Gastrocnemius medialis (tissue), 4 donors: ENCODE measurements at regions not wholly inside any gene's neighbourhood (a gene's known extent, or its start where the extent isn't known, plus 50 kb on each side); places are given as distances from the start of the nearest gene placed in this dataset.

Experiments
- ATAC-seq, 2 donors: fragments of 150-250 bp; one replicate each; pipeline ENCODE4 v1.9.1; 2016
- DNase-seq, 2 donors: peaks; one replicate each; pipeline ENCODE4 v3.0.0-alpha.2; 2019
- H3K27ac ChIP-seq, 4 donors: fragments of 200-600 bp; sonication (generic); 1 replicate in 1 of 4; 2 replicates in 3 of 4; pipeline ENCODE4 v1.5.1; 2016 to 2018; ENCODE audit warnings: mild to moderate bottlenecking in 2 of 4, moderate library complexity in 1 of 4
- H3K27me3 ChIP-seq, 3 donors: fragments of 200-600 bp; sonication (generic) in 2 of 3; 1 replicate in 1 of 3; 2 replicates in 2 of 3; pipeline versions ENCODE4 v1.5.1 to v1.6.0; 2016 to 2019; ENCODE audit warnings: mild to moderate bottlenecking in 1 of 3, moderate library complexity in 1 of 3
- H3K36me3 ChIP-seq, 2 donors: fragments of 200-600 bp; sonication (generic) in 1 of 2; one replicate each; pipeline ENCODE4 v1.5.1; 2017 to 2018
- H3K4me1 ChIP-seq, 2 donors: fragments of 200-600 bp; sonication (generic) in 1 of 2; one replicate each; pipeline ENCODE4 v1.5.1; 2016 to 2017; ENCODE audit warnings: mild to moderate bottlenecking in 2 of 2
- H3K4me3 ChIP-seq, 4 donors: fragments of 200-600 bp; sonication (generic) in 3 of 4; 1 replicate in 1 of 4; 2 replicates in 3 of 4; pipeline ENCODE4 v1.5.1; 2016 to 2019; ENCODE audit warnings: mild to moderate bottlenecking in 2 of 4
- H3K9me3 ChIP-seq, 3 donors: fragments of 200-600 bp; sonication (generic) in 2 of 3; 1 replicate in 1 of 3; 2 replicates in 2 of 3; pipeline ENCODE4 v1.5.1; 2016 to 2019
- CTCF ChIP-seq, 5 experiments: fragments of 450-650 bp in 3 of 5; fragments of 200-600 bp in 2 of 5; sonication (generic) in 2 of 5; IDR thresholded peaks in 4 of 5; conservative IDR thresholded peaks in 1 of 5; 1 replicate in 4 of 5; 2 replicates in 1 of 5; pipeline ENCODE4 v1.5.1; 2016 to 2019; ENCODE audit warnings: antibody characterized with exemption in 5 of 5, mild to moderate bottlenecking in 3 of 5, moderate library complexity in 3 of 5
- POLR2A ChIP-seq, 2 donors: fragments of 450-650 bp; IDR thresholded peaks; one replicate each; pipeline ENCODE4 v1.6.1; 2017; ENCODE audit warnings: antibody characterized with exemption in 2 of 2, mild to moderate bottlenecking in 2 of 2, moderate library complexity in 2 of 2
- in situ Hi-C, 4 donors: fragments of 200-750 bp; cut with MboI; loops; one replicate each; pipeline versions ENCODE4 v1.15.0 to v1.8.0; 2017; ENCODE audit warnings: low sequenced_read_pairs in 4 of 4
- intact Hi-C: fragments of 100-400 bp; cut with DNase I; formaldehyde crosslinking; loops from one replicate; pipeline ENCODE4 v1.15.1; 2023; ENCODE audit warnings: low total_unique reads

DNA sequence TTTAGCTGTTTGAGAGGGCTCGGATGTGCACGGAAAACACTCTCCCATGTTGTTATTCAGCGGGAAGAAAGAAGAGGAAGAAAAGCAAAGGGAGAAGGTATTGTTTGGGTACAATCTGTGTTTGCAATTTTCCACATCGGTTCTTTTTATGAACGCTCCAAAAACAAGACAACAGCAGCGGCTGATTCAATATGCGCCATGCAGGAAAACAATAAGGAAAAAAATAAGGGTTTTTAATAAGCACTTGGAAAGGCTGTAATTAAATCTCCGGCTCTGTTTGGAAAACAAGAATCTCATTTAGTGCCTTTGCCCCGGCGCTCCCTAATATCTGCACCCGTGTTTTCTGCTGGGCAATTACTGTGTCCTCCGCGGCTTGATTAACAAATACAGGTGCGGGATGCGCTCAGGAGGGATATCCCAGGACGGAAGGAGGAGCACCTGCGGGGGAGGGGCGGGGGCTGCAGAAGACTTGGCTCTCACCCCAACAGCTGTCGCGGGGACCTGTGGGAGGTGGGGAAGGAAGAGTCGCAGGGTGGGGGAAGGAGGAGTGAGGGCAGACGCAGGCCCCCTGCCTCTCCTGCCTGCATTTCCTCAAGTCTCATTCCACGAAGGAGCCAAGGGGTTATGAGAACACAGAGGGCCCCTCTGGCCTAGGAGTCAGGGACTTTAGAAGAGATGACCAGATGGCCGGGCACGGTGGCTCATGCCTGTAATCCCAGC is 181.5 kb upstream of the PODXL start:
- Histone ChIP-seq H3K27me3 (peaks cover 0 to 4% (median 4%) of the 10 kb centered on the region in 3 donors), H3K27ac (no peak overlapping the region), H3K4me3 (no peak overlapping the region), H3K36me3 (no peaks in the 10 kb centered on the region), H3K4me1 (no peaks in the 10 kb centered on the region), H3K9me3 (no peaks in the 10 kb centered on the region)
- TF ChIP-seq CTCF (IDR thresholded peaks at IDR 0.05 in 4 of 5, conservative IDR thresholded peaks at IDR 0.05 in 1 of 5) (no peak), POLR2A (IDR thresholded peaks at IDR 0.05) (no peak)
- intact Hi-C loops (no loop called here), in situ Hi-C loops (no loop called here)
- ATAC-seq, result no peak
- no peak for DNase-seq

GRCh38 chr7:131735101-131735500 is 178.7 kb upstream of the PODXL start:
- H3K27me3 ChIP-seq, result peaks cover 0 to 4% (median 4%) of the 10 kb centered on the region in 3 donors
- ATAC-seq (no peak), DNase-seq (no peak)
- H3K4me3 ChIP-seq, result no peak overlapping the region
- in situ Hi-C loops (no loop called here), intact Hi-C loops (no loop called here)
- H3K36me3 ChIP-seq, result no peaks in the 10 kb centered on the region
- H3K4me1 ChIP-seq, result no peaks in the 10 kb centered on the region
- H3K9me3 ChIP-seq, result no peaks in the 10 kb centered on the region
- H3K27ac ChIP-seq, result no peak overlapping the region
- no peak for TF ChIP-seq CTCF (IDR thresholded peaks at IDR 0.05 in 4 of 5, conservative IDR thresholded peaks at IDR 0.05 in 1 of 5)
- no peak for TF ChIP-seq POLR2A (IDR thresholded peaks at IDR 0.05)

GRCh38 chr7:131733604-131734003 is 177.2 kb upstream of the PODXL start:
- Histone ChIP-seq H3K4me3 (no peak overlapping the region), H3K27me3 (peaks cover 0 to 4% (median 4%) of the 10 kb centered on the region in 3 donors), H3K36me3 (no peaks in the 10 kb centered on the region), H3K27ac (no peak overlapping the region), H3K4me1 (no peaks in the 10 kb centered on the region), H3K9me3 (no peaks in the 10 kb centered on the region)
- in situ Hi-C loops (no loop called here), intact Hi-C loops (no loop called here)
- ATAC-seq, result no peak
- no peak for DNase-seq
- TF ChIP-seq POLR2A (IDR thresholded peaks at IDR 0.05), result no peak

- no peak for TF ChIP-seq POLR2A (IDR thresholded peaks at IDR 0.05)
- TF ChIP-seq CTCF (IDR thresholded peaks at IDR 0.05 in 4 of 5, conservative IDR thresholded peaks at IDR 0.05 in 1 of 5), result no peak
- DNase-seq, result no peak
- intact Hi-C loops, result no loop called here
These were observed 170.8 kb upstream of the PODXL start for GRCh38 chr7:131727189-131727588.

GRCh38 chr7:131726686-131727085 is 170.3 kb upstream of the PODXL start:
- no peak for TF ChIP-seq POLR2A (IDR thresholded peaks at IDR 0.05)
- TF ChIP-seq CTCF (IDR thresholded peaks at IDR 0.05 in 4 of 5, conservative IDR thresholded peaks at IDR 0.05 in 1 of 5), result no peak
- Histone ChIP-seq H3K27me3 (no peaks in the 10 kb centered on the region), H3K4me1 (no peaks in the 10 kb centered on the region), H3K36me3 (no peaks in the 10 kb centered on the region), H3K9me3 (no peaks in the 10 kb centered on the region), H3K4me3 (no peak overlapping the region), H3K27ac (no peak overlapping the region)
- DNase-seq (no peak), ATAC-seq (no peak)
- intact Hi-C loops, result no loop called here
- in situ Hi-C loops, result no loop called here

More at GRCh38 chr7:131727189-131727588, 170.8 kb upstream of the PODXL start:
- no peaks in the 10 kb centered on the region for H3K9me3 ChIP-seq
- no peak for ATAC-seq
- H3K4me3 ChIP-seq, result no peak overlapping the region
- no peaks in the 10 kb centered on the region for H3K36me3 ChIP-seq
- no peaks in the 10 kb centered on the region for H3K4me1 ChIP-seq
- no peak overlapping the region for H3K27ac ChIP-seq
- in situ Hi-C loops, result no loop called here
- H3K27me3 ChIP-seq, result no peaks in the 10 kb centered on the region
